Activated T-cell treated with anti-CD3 and anti-CD28 coated beads, Interleukin-2, amount 50 U/mL, for 24 hours (primary cell): ENCODE measurements at regions not wholly inside any gene's neighbourhood (a gene's known extent, or its start where the extent isn't known, plus 50 kb on each side); places are given as distances from the start of the nearest gene placed in this dataset.

Source experiments
- DNase-seq: peaks from one replicate; pipeline ENCODE4 v3.0.0-alpha.2; 2020
- H3K27ac Mint-ChIP-seq: 2 replicates; pipeline ENCODE4 v1.8.0; 2020; ENCODE audit warnings: mild to moderate bottlenecking, mixed read lengths
- H3K27me3 Mint-ChIP-seq: 2 replicates; pipeline ENCODE4 v1.8.0; 2020; ENCODE audit warnings: mixed read lengths
- H3K36me3 Mint-ChIP-seq: 2 replicates; pipeline ENCODE4 v1.8.0; 2020; ENCODE audit warnings: low read depth, mixed read lengths
- H3K4me1 Mint-ChIP-seq: 2 replicates; pipeline ENCODE4 v1.8.0; 2020; ENCODE audit warnings: low read depth, mixed read lengths
- H3K4me3 Mint-ChIP-seq: 2 replicates; pipeline ENCODE4 v1.8.0; 2020; ENCODE audit warnings: mild to moderate bottlenecking, moderate library complexity, mixed read lengths
- H3K9me3 Mint-ChIP-seq: 2 replicates; pipeline ENCODE4 v1.8.0; 2020; ENCODE audit warnings: mixed read lengths

- peaks cover 2% of the 10 kb centered on the region for H3K27me3 Mint-ChIP-seq
- no peak overlapping the region for H3K4me3 Mint-ChIP-seq
- H3K9me3 Mint-ChIP-seq = no peaks in the 10 kb centered on the region
- H3K4me1 Mint-ChIP-seq = no peaks in the 10 kb centered on the region
- no peaks in the 10 kb centered on the region for H3K36me3 Mint-ChIP-seq
- no peak for DNase-seq
- no peak overlapping the region for H3K27ac Mint-ChIP-seq
These were observed 163.1 kb upstream of the ADRA1D start for GRCh38 chr20:4412216-4412615.

DNA sequence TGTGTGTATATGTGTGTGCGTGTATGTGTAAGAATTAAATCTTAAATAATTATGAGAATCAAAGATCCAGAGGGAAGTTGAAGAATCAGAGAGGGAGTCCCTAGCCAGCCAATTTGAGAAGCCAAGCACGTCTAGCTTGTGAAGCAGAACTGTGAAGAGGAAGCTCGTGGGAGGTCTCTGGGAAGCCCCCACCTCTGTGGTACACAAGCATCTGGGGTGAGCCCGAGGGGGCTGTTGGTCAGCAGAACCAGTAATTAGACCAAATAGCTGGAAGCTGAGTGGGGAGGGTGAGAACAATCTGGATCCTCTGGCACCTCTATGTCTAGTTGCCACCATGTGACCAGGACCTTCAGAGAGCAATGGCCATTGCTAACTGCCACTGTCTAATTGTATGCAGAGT is 162.7 kb upstream of the ADRA1D start:
- DNase-seq = no peak
- no peak overlapping the region for H3K4me3 Mint-ChIP-seq
- H3K36me3 Mint-ChIP-seq = no peaks in the 10 kb centered on the region
- H3K27ac Mint-ChIP-seq = no peak overlapping the region
- H3K4me1 Mint-ChIP-seq = no peaks in the 10 kb centered on the region
- no peaks in the 10 kb centered on the region for H3K9me3 Mint-ChIP-seq
- peaks cover 2% of the 10 kb centered on the region for H3K27me3 Mint-ChIP-seq

GRCh38 chr20:4406627-4407026 is 157.5 kb upstream of the ADRA1D start:
- Mint-ChIP-seq H3K27me3 (peaks cover 18% of the 10 kb centered on the region), H3K36me3 (no peaks in the 10 kb centered on the region), H3K4me3 (no peak overlapping the region), H3K9me3 (no peaks in the 10 kb centered on the region), H3K4me1 (no peaks in the 10 kb centered on the region), H3K27ac (no peak overlapping the region)
- no peak for DNase-seq

DNA sequence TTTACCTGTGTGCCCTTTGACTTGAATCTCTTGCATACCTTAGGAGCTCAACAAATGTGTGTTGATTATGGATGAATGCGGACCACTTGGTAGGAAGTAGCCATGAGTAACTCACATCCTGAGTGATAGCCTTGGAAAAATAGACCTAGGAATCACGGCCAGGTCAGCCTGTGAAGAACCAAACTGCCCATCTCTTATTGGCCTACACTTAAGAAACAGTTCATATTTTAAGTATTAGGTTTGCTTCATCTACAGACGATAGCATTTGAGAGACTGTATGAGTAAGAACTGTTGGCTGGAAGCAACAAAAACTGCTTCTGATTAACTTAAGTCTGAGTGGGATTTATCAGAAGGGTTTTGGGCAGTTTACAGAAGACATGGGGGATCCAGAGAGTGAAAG is 152.5 kb upstream of the ADRA1D start:
- no peak for DNase-seq
- H3K4me1 Mint-ChIP-seq = no peaks in the 10 kb centered on the region
- H3K27me3 Mint-ChIP-seq = peaks cover 43% of the 10 kb centered on the region
- H3K4me3 Mint-ChIP-seq = no peak overlapping the region
- no peaks in the 10 kb centered on the region for H3K36me3 Mint-ChIP-seq
- H3K27ac Mint-ChIP-seq = no peak overlapping the region
- H3K9me3 Mint-ChIP-seq = peaks cover 11% of the 10 kb centered on the region

- Mint-ChIP-seq H3K4me3 (no peak overlapping the region), H3K27ac (no peak overlapping the region), H3K27me3 (peaks cover 46% of the 10 kb centered on the region), H3K9me3 (peaks cover 4% of the 10 kb centered on the region), H3K4me1 (no peaks in the 10 kb centered on the region), H3K36me3 (no peaks in the 10 kb centered on the region)
- DNase-seq = no peak
These were observed 135.9 kb upstream of the ADRA1D start for GRCh38 chr20:4384961-4385360.

- DNase-seq = no peak
These were observed 134.9 kb upstream of the ADRA1D start for GRCh38 chr20:4383961-4384360.

DNA sequence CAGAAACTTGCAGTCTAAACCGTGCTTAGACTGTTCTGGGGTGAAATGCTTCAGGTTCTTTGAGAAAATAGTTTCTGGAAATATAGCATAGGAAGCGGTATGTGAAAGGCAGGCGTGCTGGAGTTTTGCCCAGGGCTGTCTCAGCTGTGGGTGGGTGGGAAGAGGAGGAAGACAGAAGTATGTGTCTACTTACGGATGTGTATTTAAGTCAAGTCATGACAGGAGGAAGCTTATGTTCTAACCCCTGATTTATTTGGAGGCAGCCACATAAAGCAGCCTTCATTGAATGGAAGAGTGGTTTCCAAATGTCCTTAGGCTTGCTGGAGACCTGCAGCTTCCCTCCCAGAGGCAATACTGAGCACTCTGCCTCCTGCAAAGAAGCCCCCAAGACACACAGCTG is 126.8 kb upstream of the ADRA1D start:
- Mint-ChIP-seq H3K4me3 (no peak overlapping the region), H3K27me3 (peaks cover 28% of the 10 kb centered on the region), H3K36me3 (no peaks in the 10 kb centered on the region), H3K9me3 (no peaks in the 10 kb centered on the region), H3K27ac (no peak overlapping the region), H3K4me1 (peaks cover 21% of the 10 kb centered on the region)
- no peak for DNase-seq

More at GRCh38 chr20:4383961-4384360, 134.9 kb upstream of the ADRA1D start:
- Mint-ChIP-seq H3K27ac (no peak overlapping the region), H3K27me3 (peaks cover 51% of the 10 kb centered on the region), H3K4me1 (no peaks in the 10 kb centered on the region), H3K4me3 (no peak overlapping the region), H3K36me3 (no peaks in the 10 kb centered on the region), H3K9me3 (peaks cover 4% of the 10 kb centered on the region)

DNA sequence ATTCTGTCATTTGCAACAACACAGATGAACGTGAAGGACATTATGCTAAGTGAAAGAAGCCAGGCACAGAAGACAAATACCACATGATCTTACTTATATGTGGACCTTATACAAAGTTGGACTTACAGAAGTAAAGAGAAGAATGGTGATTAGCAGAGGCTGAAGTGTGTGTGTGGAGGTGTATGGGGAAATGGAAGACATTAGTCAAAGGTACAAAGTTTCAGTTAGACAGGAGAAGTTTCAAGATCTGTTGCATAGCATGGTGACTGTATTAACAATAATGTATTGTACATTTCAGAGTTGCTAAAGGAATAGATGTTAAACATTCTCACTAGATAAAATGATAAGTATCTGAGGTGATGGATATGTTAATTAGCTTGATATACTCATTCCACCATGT is 124.4 kb upstream of the ADRA1D start:
- no peak for DNase-seq
- H3K27me3 Mint-ChIP-seq = peaks cover 13% of the 10 kb centered on the region
- H3K4me1 Mint-ChIP-seq = peaks cover 44% of the 10 kb centered on the region
- H3K4me3 Mint-ChIP-seq = no peak overlapping the region
- H3K36me3 Mint-ChIP-seq = no peaks in the 10 kb centered on the region
- H3K9me3 Mint-ChIP-seq = no peaks in the 10 kb centered on the region
- H3K27ac Mint-ChIP-seq = peak overlapping the region; percentile 60

DNA sequence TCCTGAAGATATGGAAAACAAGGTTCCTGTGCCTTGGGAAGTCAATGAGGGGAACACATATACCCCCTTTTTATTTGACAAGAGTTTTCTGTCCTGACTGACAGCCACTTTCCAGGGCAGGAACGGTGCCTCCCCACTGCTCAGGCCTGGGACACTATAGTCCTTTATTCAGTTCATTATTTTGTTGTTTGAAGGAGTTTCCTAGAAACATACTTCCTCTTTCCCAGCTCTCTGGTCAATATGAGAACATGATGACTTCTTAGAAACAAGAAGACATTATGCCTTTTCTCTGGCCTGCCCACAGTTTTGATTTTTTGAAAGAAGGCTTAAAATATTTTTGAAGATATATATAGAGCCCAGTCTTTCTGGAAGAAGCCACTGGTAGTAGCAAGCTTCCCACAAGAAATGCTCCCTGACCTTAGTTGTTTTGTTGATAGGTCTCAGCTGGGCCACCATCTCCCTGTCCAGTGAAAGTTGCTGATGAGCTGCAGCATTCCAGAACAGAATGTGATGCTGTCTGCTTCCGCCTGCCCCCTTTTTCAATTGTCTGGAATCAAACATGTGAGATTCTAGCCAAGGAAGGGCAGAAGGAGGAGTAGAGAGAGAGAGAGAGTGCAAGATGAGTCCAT is 122.7 kb upstream of the ADRA1D start:
- peaks cover 10% of the 10 kb centered on the region for H3K27me3 Mint-ChIP-seq
- peaks cover 44% of the 10 kb centered on the region for H3K4me1 Mint-ChIP-seq
- H3K36me3 Mint-ChIP-seq = no peaks in the 10 kb centered on the region
- H3K9me3 Mint-ChIP-seq = no peaks in the 10 kb centered on the region
- no peak for DNase-seq
- no peak overlapping the region for H3K4me3 Mint-ChIP-seq
- H3K27ac Mint-ChIP-seq = no peak overlapping the region

- H3K4me1 Mint-ChIP-seq = peaks cover 43% of the 10 kb centered on the region
- DNase-seq = no peak
- no peak overlapping the region for H3K4me3 Mint-ChIP-seq
- H3K27me3 Mint-ChIP-seq = peaks cover 6% of the 10 kb centered on the region
- no peak overlapping the region for H3K27ac Mint-ChIP-seq
- no peaks in the 10 kb centered on the region for H3K36me3 Mint-ChIP-seq
- no peaks in the 10 kb centered on the region for H3K9me3 Mint-ChIP-seq
These were observed 121.8 kb upstream of the ADRA1D start for GRCh38 chr20:4370851-4371250.

- Mint-ChIP-seq H3K27ac (peak overlapping the region; percentile 91), H3K36me3 (no peaks in the 10 kb centered on the region), H3K27me3 (no peaks in the 10 kb centered on the region), H3K4me3 (no peak overlapping the region), H3K4me1 (peaks cover 40% of the 10 kb centered on the region), H3K9me3 (no peaks in the 10 kb centered on the region)
- DNase-seq = peak; percentile 49
These were observed 120.7 kb upstream of the ADRA1D start for GRCh38 chr20:4369798-4370124.

GRCh38 chr20:4369119-4369797 is 120.2 kb upstream of the ADRA1D start:
- peak overlapping the region; percentile 91 for H3K27ac Mint-ChIP-seq
- H3K9me3 Mint-ChIP-seq = no peaks in the 10 kb centered on the region
- H3K4me3 Mint-ChIP-seq = no peak overlapping the region
- no peak for DNase-seq
- H3K27me3 Mint-ChIP-seq = no peaks in the 10 kb centered on the region
- H3K36me3 Mint-ChIP-seq = no peaks in the 10 kb centered on the region
- H3K4me1 Mint-ChIP-seq = peaks cover 39% of the 10 kb centered on the region

- DNase-seq = no peak
- Mint-ChIP-seq H3K4me3 (no peak overlapping the region), H3K4me1 (peaks cover 25% of the 10 kb centered on the region)
These were observed 117.0 kb upstream of the ADRA1D start for GRCh38 chr20:4366076-4366475.

DNA sequence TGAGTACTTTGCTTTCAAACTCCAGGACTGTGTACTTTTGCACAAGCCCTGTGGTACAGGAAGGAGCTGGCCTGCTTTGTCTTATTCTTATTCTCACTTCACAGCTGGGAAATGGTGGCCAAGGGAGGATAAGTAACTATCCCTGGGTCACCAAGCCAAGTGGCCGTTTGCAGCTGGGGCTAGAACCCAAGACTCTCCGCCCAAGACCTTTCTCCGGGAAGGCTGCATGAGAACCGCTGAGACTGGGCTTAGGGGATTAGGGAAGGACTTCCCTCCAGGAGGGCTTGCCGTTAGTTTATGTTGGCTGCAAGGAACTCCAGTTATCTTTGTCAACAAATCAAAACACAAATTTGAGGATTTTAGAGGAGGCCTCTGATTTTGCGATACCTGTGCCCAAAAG is 109.5 kb upstream of the ADRA1D start:
- Mint-ChIP-seq H3K27ac (no peak overlapping the region), H3K9me3 (peaks cover under 1% of the 10 kb centered on the region), H3K27me3 (peaks cover 47% of the 10 kb centered on the region), H3K4me1 (no peaks in the 10 kb centered on the region), H3K4me3 (no peak overlapping the region), H3K36me3 (no peaks in the 10 kb centered on the region)
- DNase-seq = no peak

More at GRCh38 chr20:4366076-4366475, 117.0 kb upstream of the ADRA1D start:
- Mint-ChIP-seq H3K27me3 (no peaks in the 10 kb centered on the region), H3K27ac (no peak overlapping the region), H3K36me3 (no peaks in the 10 kb centered on the region), H3K9me3 (no peaks in the 10 kb centered on the region)

DNA sequence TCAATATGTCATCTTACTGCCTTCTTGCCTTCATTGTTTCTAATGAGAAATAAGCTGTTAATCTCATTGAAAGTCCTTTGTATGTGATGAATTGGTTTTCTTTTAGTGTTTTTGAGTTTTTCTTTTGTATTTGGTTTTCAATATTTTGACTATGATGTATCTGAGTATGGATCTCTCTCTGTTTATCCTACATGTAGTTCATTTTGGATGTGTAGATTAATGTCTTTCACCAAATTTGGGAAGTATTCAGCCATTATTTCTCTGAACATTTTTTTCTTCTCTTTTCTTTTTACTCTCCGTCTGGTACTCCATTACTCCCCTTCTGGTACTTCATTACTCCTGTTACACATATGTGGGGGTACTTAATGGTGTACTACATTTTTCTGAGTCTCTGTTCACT is 103.3 kb upstream of the ADRA1D start:
- Mint-ChIP-seq H3K4me1 (no peaks in the 10 kb centered on the region), H3K36me3 (no peaks in the 10 kb centered on the region), H3K9me3 (peaks cover 11% of the 10 kb centered on the region), H3K4me3 (no peak overlapping the region), H3K27ac (no peak overlapping the region), H3K27me3 (peaks cover 59% of the 10 kb centered on the region)
- no peak for DNase-seq
